GM12874 (cell line): ENCODE measurements at regions not wholly inside any gene's neighbourhood (a gene's known extent, or its start where the extent isn't known, plus 50 kb on each side); places are given as distances from the start of the nearest gene placed in this dataset.
A peak's percentile ranks its signal among the peaks of the same experiment; 100 is the strongest.

Experiments
- CTCF ChIP-seq: IDR thresholded peaks from 2 replicates; pipeline ENCODE4 v1.5.1; 2011; ENCODE audit warnings: low read depth, mild to moderate bottlenecking, control low read depth, low read length, moderate library complexity; ENCODE audit not compliant: insufficient read depth

GRCh38 chr4:124243671-124244366, 468.7 kb downstream of the ANKRD50 start:
- no peak for TF ChIP-seq CTCF

GRCh38 chr4:124253080-124253479, 459.5 kb downstream of the ANKRD50 start:
- no peak for TF ChIP-seq CTCF

GRCh38 chr4:124262211-124263179, 450.0 kb downstream of the ANKRD50 start:
- TF ChIP-seq CTCF = peak; percentile 54; the same call in 1 of the 2 replicates

- no peak for TF ChIP-seq CTCF
These were observed 446.8 kb downstream of the ANKRD50 start for GRCh38 chr4:124265701-124266100.

GRCh38 chr4:124266721-124267120, 445.8 kb downstream of the ANKRD50 start:
- TF ChIP-seq CTCF = no peak

GRCh38 chr4:124276461-124276860, 436.1 kb downstream of the ANKRD50 start:
- TF ChIP-seq CTCF = no peak

- TF ChIP-seq CTCF = no peak
These were observed 434.8 kb downstream of the ANKRD50 start for GRCh38 chr4:124277691-124278090.
